GM18520 (cell line): ENCODE measurements at regions not wholly inside any gene's neighbourhood (a gene's known extent, or its start where the extent isn't known, plus 50 kb on each side); places are given as distances from the start of the nearest gene placed in this dataset.
"Not testable (repeated sequence)": the region's sequence is repeated elsewhere in the genome, so short reads cannot be mapped to it uniquely, and the experiment has no call there.

ENCODE experiments used
- ATAC-seq: cut with Tn5 transposase; IDR thresholded peaks from one replicate; pipeline ENCODE4 v1.9.1; 2021; ENCODE audit not compliant: unreplicated experiment

GRCh38 chr7:34581698-34582097 lies 76.3 kb upstream of the NPSR1 start:
- ATAC-seq = not testable (repeated sequence)

GRCh38 chr7:34584526-34584925 lies 73.5 kb upstream of the NPSR1 start:
- ATAC-seq = no peak

- no peak for ATAC-seq
Observed at GRCh38 chr7:34596887-34597286, 61.1 kb upstream of the NPSR1 start.

GRCh38 chr7:34603711-34604444 lies 54.1 kb upstream of the NPSR1 start:
- no peak for ATAC-seq
